ENCODE measurements at regions not wholly inside any gene's neighbourhood (a gene's known extent, or its start where the extent isn't known, plus 50 kb on each side); places are given as distances from the start of the nearest gene placed in this dataset.

DNA sequence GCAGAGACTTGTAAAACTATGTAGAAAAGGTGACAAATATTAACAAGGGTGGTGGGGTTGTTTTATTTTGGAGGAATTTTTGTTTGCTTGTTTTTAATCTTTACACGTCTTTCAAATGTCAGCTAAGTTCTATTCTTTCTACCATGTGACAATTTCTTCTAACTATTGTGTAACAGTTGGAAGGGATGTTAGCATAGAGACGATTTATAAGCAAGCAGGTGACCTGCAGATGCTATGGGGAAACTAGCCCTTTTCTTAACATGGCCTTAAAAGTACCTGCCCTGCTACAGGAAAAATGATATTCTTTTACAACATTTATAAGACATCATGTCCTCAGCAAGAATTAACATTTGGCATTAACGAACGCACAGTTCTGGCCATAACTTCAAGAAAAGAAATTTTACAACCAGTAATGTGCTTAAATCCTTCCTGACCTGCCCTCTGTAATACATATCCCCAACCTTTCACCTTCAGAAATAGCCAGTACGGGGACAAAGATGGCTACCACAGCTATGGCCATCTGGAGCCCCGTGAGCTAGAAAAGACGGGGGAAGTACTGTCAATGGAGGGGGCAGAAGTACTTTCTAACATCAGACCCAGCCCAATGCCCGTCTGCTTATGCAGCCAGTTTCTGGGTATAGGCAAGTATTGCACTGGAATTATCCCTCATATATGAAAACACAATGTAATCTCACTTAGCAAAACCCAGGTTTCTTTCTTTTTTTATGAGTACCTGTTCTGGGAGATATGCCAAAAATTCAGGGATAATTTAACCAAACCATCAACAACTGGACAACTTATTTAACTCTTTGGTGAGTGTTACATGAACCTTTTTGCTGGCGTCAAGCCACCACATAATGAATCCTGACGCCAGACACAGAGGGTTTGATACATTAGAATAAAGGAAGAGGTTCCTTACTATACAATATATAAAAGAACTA is 67.7 kb upstream of the NR2F2 start:
- TF ChIP-seq, protein P1, sequence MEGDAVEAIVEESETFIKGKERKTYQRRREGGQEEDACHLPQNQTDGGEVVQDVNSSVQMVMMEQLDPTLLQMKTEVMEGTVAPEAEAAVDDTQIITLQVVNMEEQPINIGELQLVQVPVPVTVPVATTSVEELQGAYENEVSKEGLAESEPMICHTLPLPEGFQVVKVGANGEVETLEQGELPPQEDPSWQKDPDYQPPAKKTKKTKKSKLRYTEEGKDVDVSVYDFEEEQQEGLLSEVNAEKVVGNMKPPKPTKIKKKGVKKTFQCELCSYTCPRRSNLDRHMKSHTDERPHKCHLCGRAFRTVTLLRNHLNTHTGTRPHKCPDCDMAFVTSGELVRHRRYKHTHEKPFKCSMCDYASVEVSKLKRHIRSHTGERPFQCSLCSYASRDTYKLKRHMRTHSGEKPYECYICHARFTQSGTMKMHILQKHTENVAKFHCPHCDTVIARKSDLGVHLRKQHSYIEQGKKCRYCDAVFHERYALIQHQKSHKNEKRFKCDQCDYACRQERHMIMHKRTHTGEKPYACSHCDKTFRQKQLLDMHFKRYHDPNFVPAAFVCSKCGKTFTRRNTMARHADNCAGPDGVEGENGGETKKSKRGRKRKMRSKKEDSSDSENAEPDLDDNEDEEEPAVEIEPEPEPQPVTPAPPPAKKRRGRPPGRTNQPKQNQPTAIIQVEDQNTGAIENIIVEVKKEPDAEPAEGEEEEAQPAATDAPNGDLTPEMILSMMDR (IDR thresholded peaks at IDR 0.05; ENCODE audit: insufficient read depth, low read length, severe bottlenecking): no peak
- FAIRE-seq: no peak
- Histone ChIP-seq H3K4me3 (ENCODE audit: low read depth, low read length) (no peak overlapping the region), H3K36me3 (ENCODE audit: control insufficient read depth, insufficient read depth, low read length) (no peaks in the 10 kb centered on the region), H3K27me3 (ENCODE audit: control insufficient read depth, insufficient read depth, low read length) (no peaks in the 10 kb centered on the region)
- no peak for DNase-seq (ENCODE audit: low read depth)

DNA sequence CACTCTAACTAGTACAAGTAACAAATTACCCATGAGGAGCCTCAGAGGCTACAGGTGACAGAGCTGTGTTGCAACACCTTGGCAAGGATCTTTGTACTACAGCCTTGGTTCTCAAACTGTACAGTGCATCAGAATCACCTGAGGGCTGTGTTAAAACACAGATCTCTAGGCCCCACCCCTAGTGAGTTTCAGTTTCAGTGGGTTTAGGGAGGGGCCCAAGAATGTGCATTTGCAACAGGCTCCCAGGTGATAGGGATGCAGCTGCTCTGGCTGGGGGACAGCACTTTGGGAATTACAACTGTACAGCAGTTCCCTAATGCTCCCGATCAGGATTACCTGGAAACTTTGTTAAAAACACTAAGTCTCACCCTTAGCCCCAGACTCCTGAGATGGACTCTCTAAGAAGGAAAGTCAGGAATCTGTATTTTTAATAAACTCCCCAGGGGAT is 66.1 kb upstream of the NR2F2 start:
- FAIRE-seq (no peak), DNase-seq (ENCODE audit: low read depth) (peak; percentile 95)
- TF ChIP-seq, protein P1 (IDR thresholded peaks at IDR 0.05; ENCODE audit: insufficient read depth, low read length, severe bottlenecking): no peak
- Histone ChIP-seq H3K27me3 (ENCODE audit: control insufficient read depth, insufficient read depth, low read length) (no peaks in the 10 kb centered on the region), H3K4me3 (ENCODE audit: low read depth, low read length) (no peak overlapping the region), H3K36me3 (ENCODE audit: control insufficient read depth, insufficient read depth, low read length) (no peaks in the 10 kb centered on the region)

DNA sequence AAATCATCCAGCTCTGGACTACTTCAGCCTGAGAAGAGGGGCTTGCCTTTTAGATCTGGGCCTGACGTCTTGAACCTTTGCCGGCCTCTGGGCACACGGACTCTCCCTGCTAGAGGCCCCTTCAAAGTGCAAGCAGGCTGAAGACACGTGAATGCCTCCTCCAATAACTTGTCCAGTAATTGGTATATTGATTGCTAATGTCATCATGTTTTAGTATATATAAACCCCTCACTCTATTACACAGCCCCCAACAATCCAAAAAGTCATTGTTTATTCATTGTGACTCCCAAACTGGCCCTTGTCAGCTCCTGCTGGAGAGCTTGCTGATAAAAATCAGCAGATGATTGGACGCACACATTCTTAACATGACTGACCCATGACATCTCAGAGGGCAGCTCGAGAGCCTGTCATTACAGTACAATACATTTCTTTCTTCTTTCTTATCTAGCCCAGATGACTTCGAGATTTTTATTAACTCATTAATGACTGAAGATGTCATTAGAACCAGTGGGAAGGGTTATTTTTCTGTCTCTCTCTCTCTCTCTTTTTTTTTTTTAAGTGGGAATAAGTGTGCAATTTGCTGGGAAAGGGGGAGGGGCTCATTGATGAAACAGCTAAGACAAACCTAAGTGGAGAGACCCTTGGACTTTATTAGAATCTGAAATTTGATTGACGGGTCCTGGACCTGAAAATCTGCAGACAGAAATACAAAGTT is 65.5 kb upstream of the NR2F2 start:
- TF ChIP-seq, protein P1 (IDR thresholded peaks at IDR 0.05; ENCODE audit: insufficient read depth, low read length, severe bottlenecking): no peak

DNA sequence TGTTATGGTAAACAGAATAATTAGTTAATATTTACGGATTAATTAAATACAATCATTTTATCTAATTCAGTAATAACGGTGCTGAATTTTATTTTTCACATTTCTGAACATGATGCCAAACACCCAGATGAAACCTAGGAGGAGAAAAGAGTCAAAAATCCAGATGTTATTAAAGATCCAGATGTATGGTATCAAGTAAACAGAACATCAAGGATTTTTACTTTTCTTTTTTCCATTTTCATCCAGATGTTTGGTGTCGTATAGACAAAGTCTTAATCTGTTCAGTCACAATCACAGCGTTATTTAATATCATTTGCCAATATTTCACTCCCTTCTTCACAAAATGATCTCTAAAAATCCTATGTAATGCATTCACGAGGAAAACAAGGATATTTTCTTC is 64.0 kb upstream of the NR2F2 start:
- Histone ChIP-seq H3K27me3 (ENCODE audit: control insufficient read depth, insufficient read depth, low read length) (no peaks in the 10 kb centered on the region), H3K4me3 (ENCODE audit: low read depth, low read length) (no peak overlapping the region), H3K36me3 (ENCODE audit: control insufficient read depth, insufficient read depth, low read length) (no peaks in the 10 kb centered on the region)
- FAIRE-seq (no peak), DNase-seq (ENCODE audit: low read depth) (no peak)
- TF ChIP-seq, protein P1 (IDR thresholded peaks at IDR 0.05; ENCODE audit: insufficient read depth, low read length, severe bottlenecking): no peak

More for the DNA sequence above, 65.5 kb upstream of the NR2F2 start:
- peak; percentile 63 for DNase-seq (ENCODE audit: low read depth)
- Histone ChIP-seq H3K27me3 (ENCODE audit: control insufficient read depth, insufficient read depth, low read length) (no peaks in the 10 kb centered on the region), H3K36me3 (ENCODE audit: control insufficient read depth, insufficient read depth, low read length) (no peaks in the 10 kb centered on the region), H3K4me3 (ENCODE audit: low read depth, low read length) (no peak overlapping the region)
- FAIRE-seq: no peak

DNA sequence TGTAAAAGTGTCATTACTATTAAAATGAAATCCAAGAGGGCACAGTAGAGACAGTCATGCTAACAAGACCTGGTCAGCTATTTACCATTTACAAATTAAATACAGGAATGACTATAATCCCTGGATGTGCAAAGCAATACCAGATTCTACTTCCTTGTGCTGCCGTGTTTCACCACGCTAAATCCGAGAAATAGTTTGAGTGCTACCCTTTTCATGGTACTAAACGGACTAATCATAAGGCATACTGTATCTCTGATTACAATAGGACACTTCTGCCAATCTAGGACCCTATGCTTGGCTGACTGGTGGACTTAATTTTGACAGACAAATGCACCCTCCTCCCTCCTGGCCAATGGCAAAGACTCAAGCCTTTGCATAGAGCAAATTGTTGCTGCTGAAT is 63.0 kb upstream of the NR2F2 start:
- TF ChIP-seq, protein P1 (IDR thresholded peaks at IDR 0.05; ENCODE audit: insufficient read depth, low read length, severe bottlenecking): no peak
- DNase-seq (ENCODE audit: low read depth) (no peak), FAIRE-seq (no peak)
- Histone ChIP-seq H3K36me3 (ENCODE audit: control insufficient read depth, insufficient read depth, low read length) (no peaks in the 10 kb centered on the region), H3K27me3 (ENCODE audit: control insufficient read depth, insufficient read depth, low read length) (no peaks in the 10 kb centered on the region), H3K4me3 (ENCODE audit: low read depth, low read length) (no peak overlapping the region)
